ENCODE measurements at regions not wholly inside any gene's neighbourhood (a gene's known extent, or its start where the extent isn't known, plus 50 kb on each side); places are given as distances from the start of the nearest gene placed in this dataset.

DNA sequence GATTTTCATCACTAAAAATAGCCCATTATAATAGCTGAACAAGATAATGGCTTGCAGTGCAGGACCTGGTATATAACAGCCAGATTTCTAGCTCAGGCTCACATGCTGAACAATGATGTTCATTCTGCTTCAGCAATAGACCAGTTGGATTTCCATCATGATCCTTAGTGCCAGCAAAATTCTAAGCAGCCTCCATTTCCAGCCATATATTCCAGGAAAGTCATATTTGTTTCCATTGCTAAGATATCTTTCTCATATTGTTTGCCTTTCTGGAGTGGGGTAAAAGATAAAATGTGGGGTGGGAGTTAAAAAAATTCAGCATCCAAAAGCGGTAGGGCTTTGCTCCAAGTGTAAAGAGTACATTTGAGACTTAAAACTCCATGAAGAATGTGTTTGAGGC, 2344.1 kb downstream of the PCDH7 start:
- Histone ChIP-seq H3K4me2 (replicated peaks; ENCODE audit: extremely low read depth, low read length, poor library complexity, severe bottlenecking) (no peak overlapping the region), H3K36me3 (replicated peaks in 1 of 2; ENCODE audit: control insufficient read depth in 1 of 2, insufficient read depth in 2 of 2, low read length in 2 of 2) (no peaks in the 10 kb centered on the region), H3K27ac (ENCODE audit: low read depth in 1 of 2, low read length in 2 of 2) (no peak overlapping the region), H3K79me2 (ENCODE audit: insufficient read depth, low read length) (no peaks in the 10 kb centered on the region), H3K4me3 (replicated peaks in 1 of 3; ENCODE audit: low read depth in 2 of 3, low read length in 3 of 3) (no peak overlapping the region), H3K27me3 (ENCODE audit: control insufficient read depth in 2 of 2, insufficient read depth in 2 of 2, low read length in 2 of 2) (no peaks in the 10 kb centered on the region), H4K20me1 (ENCODE audit: insufficient read depth, low read length) (no peaks in the 10 kb centered on the region), H3K9me3 (replicated peaks in 1 of 2; ENCODE audit: control insufficient read depth in 1 of 2, insufficient read depth in 1 of 2, low read length in 2 of 2) (no peaks in the 10 kb centered on the region), H3K9ac (ENCODE audit: insufficient read depth, low read length, poor library complexity, severe bottlenecking) (no peak overlapping the region), H2AFZ (ENCODE audit: insufficient read depth, low read depth, low read length, poor library complexity, severe bottlenecking) (no peak overlapping the region), H3K4me1 (ENCODE audit: control insufficient read depth in 1 of 2, insufficient read depth in 2 of 2, low read length in 2 of 2) (no peaks in the 10 kb centered on the region)
- no peaks in the 10 kb centered on the region for H3K27me3 Mint-ChIP-seq (ENCODE audit: low read depth in 3 of 3)
- no peaks in the 10 kb centered on the region for H3K36me3 Mint-ChIP-seq
- no CpG with 5 or more reads among the region's 1 CpG for WGBS (ENCODE audit: insufficient coverage)
- TF ChIP-seq, protein P1, sequence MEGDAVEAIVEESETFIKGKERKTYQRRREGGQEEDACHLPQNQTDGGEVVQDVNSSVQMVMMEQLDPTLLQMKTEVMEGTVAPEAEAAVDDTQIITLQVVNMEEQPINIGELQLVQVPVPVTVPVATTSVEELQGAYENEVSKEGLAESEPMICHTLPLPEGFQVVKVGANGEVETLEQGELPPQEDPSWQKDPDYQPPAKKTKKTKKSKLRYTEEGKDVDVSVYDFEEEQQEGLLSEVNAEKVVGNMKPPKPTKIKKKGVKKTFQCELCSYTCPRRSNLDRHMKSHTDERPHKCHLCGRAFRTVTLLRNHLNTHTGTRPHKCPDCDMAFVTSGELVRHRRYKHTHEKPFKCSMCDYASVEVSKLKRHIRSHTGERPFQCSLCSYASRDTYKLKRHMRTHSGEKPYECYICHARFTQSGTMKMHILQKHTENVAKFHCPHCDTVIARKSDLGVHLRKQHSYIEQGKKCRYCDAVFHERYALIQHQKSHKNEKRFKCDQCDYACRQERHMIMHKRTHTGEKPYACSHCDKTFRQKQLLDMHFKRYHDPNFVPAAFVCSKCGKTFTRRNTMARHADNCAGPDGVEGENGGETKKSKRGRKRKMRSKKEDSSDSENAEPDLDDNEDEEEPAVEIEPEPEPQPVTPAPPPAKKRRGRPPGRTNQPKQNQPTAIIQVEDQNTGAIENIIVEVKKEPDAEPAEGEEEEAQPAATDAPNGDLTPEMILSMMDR (IDR thresholded peaks at IDR 0.05): no peak
- no peak overlapping the region for H3K27ac Mint-ChIP-seq
- intact Hi-C loops (cut with micrococcal nuclease): no loop called here
- H3K9me3 Mint-ChIP-seq: peaks cover 0 to 4% (median 0%) of the 10 kb centered on the region in 7 donors
- no peak for DNase-seq
- no peaks in the 10 kb centered on the region for H3K4me1 Mint-ChIP-seq
- H3K4me3 Mint-ChIP-seq: no peak overlapping the region

GRCh38 chr4:33065749-33066148, 2345.6 kb downstream of the PCDH7 start:
- Mint-ChIP-seq H3K27me3 (ENCODE audit: low read depth in 3 of 3) (no peaks in the 10 kb centered on the region), H3K4me1 (no peaks in the 10 kb centered on the region), H3K9me3 (peaks cover 0 to 5% (median 0%) of the 10 kb centered on the region in 7 donors), H3K36me3 (no peaks in the 10 kb centered on the region), H3K4me3 (no peak overlapping the region), H3K27ac (no peak overlapping the region)
- Histone ChIP-seq H4K20me1 (ENCODE audit: insufficient read depth, low read length) (no peaks in the 10 kb centered on the region), H3K9me3 (replicated peaks in 1 of 2; ENCODE audit: control insufficient read depth in 1 of 2, insufficient read depth in 1 of 2, low read length in 2 of 2) (no peaks in the 10 kb centered on the region), H3K4me1 (ENCODE audit: control insufficient read depth in 1 of 2, insufficient read depth in 2 of 2, low read length in 2 of 2) (no peaks in the 10 kb centered on the region), H3K27me3 (ENCODE audit: control insufficient read depth in 2 of 2, insufficient read depth in 2 of 2, low read length in 2 of 2) (no peaks in the 10 kb centered on the region), H3K36me3 (replicated peaks in 1 of 2; ENCODE audit: control insufficient read depth in 1 of 2, insufficient read depth in 2 of 2, low read length in 2 of 2) (no peaks in the 10 kb centered on the region), H3K79me2 (ENCODE audit: insufficient read depth, low read length) (no peaks in the 10 kb centered on the region), H2AFZ (ENCODE audit: insufficient read depth, low read depth, low read length, poor library complexity, severe bottlenecking) (no peak overlapping the region), H3K27ac (ENCODE audit: low read depth in 1 of 2, low read length in 2 of 2) (no peak overlapping the region), H3K4me3 (replicated peaks in 1 of 3; ENCODE audit: low read depth in 2 of 3, low read length in 3 of 3) (no peak overlapping the region), H3K9ac (ENCODE audit: insufficient read depth, low read length, poor library complexity, severe bottlenecking) (no peak overlapping the region), H3K4me2 (replicated peaks; ENCODE audit: extremely low read depth, low read length, poor library complexity, severe bottlenecking) (no peak overlapping the region)
- intact Hi-C loops (cut with micrococcal nuclease): no loop called here
- WGBS (ENCODE audit: insufficient coverage): no CpG with 5 or more reads among the region's 8 CpGs
- TF ChIP-seq, protein P1 (IDR thresholded peaks at IDR 0.05): no peak
- DNase-seq: no peak
